Astrocyte (in vitro differentiated cells and primary cell): ENCODE measurements at regions not wholly inside any gene's neighbourhood (a gene's known extent, or its start where the extent isn't known, plus 50 kb on each side); places are given as distances from the start of the nearest gene placed in this dataset.

Source experiments
- DNase-seq: peaks from one replicate; pipeline ENCODE4 v3.0.0-alpha.2; 2010; ENCODE audit warnings: low read depth
- FAIRE-seq: peaks from 2 replicates; lab custom pipeline; 2011; peaks lifted over from hg19 to GRCh38; lab: Jason Lieb, UNC
- H2AFZ ChIP-seq: 2 replicates; pipeline ENCODE4 v1.6.0; 2012; ENCODE audit warnings: low read depth, low read length, inconsistent platforms
- H3K27ac ChIP-seq: 2 replicates; pipeline ENCODE4 v1.5.1; 2011; ENCODE audit warnings: low read depth, low read length, inconsistent platforms
- H3K27me3 ChIP-seq: 2 replicates; pipeline ENCODE4 v1.6.0; 2011; ENCODE audit warnings: low read length, inconsistent platforms; ENCODE audit not compliant: insufficient read depth
- H3K36me3 ChIP-seq: 2 replicates; pipeline ENCODE4 v1.5.1; 2011; ENCODE audit warnings: low read length, inconsistent platforms; ENCODE audit not compliant: insufficient read depth
- H3K4me1 ChIP-seq: 2 replicates; pipeline ENCODE4 v1.5.1; 2011; ENCODE audit warnings: low read length, inconsistent platforms; ENCODE audit not compliant: insufficient read depth
- H3K4me2 ChIP-seq: 2 replicates; pipeline ENCODE4 v1.6.0; 2012; ENCODE audit warnings: low read length, inconsistent platforms
- H3K4me3 ChIP-seq: 2 replicates; pipeline ENCODE4 v1.5.1; 2011; ENCODE audit warnings: low read depth, mild to moderate bottlenecking, low read length, inconsistent platforms; ENCODE audit not compliant: insufficient read depth
- H3K79me2 ChIP-seq: 2 replicates; pipeline ENCODE4 v1.6.0; 2012; ENCODE audit warnings: mild to moderate bottlenecking, low read length, inconsistent platforms; ENCODE audit not compliant: insufficient read depth
- H3K9ac ChIP-seq: 2 replicates; pipeline ENCODE4 v1.6.0; 2012; ENCODE audit warnings: mild to moderate bottlenecking, low read length, inconsistent platforms
- H3K9me3 ChIP-seq: 2 replicates; pipeline ENCODE4 v1.5.1; 2012; ENCODE audit warnings: low read depth, mild to moderate bottlenecking, low read length, inconsistent platforms; ENCODE audit not compliant: insufficient read depth
- H4K20me1 ChIP-seq: 2 replicates; pipeline ENCODE4 v1.6.0; 2012; ENCODE audit warnings: low read length, inconsistent platforms; ENCODE audit not compliant: insufficient read depth
- H3K27ac Mint-ChIP-seq: one replicate; pipeline ENCODE4 v1.8.0; 2021; ENCODE audit warnings: mild to moderate bottlenecking, mixed read lengths; ENCODE audit not compliant: unreplicated experiment
- H3K27me3 Mint-ChIP-seq: one replicate; pipeline ENCODE4 v1.8.0; 2021; ENCODE audit warnings: low read depth, mixed read lengths; ENCODE audit not compliant: unreplicated experiment
- H3K36me3 Mint-ChIP-seq: one replicate; pipeline ENCODE4 v1.8.0; 2021; ENCODE audit warnings: low read depth, mixed read lengths; ENCODE audit not compliant: unreplicated experiment
- H3K4me1 Mint-ChIP-seq: one replicate; pipeline ENCODE4 v1.8.0; 2021; ENCODE audit warnings: low read depth, mixed read lengths; ENCODE audit not compliant: unreplicated experiment
- H3K4me3 Mint-ChIP-seq: one replicate; pipeline ENCODE4 v1.8.0; 2021; ENCODE audit warnings: mild to moderate bottlenecking, moderate library complexity, mixed read lengths; ENCODE audit not compliant: unreplicated experiment
- H3K9me3 Mint-ChIP-seq: one replicate; pipeline ENCODE4 v1.8.0; 2021; ENCODE audit warnings: mild to moderate bottlenecking, mixed read lengths; ENCODE audit not compliant: unreplicated experiment
- CTCF ChIP-seq: IDR thresholded peaks from 2 replicates; pipeline ENCODE4 v1.5.1; 2011; ENCODE audit warnings: low read depth, mild to moderate bottlenecking, inconsistent platforms, low read length, moderate library complexity; ENCODE audit not compliant: insufficient read depth
- EZH2 ChIP-seq: IDR thresholded peaks from 2 replicates; pipeline ENCODE4 v1.6.1; 2012; ENCODE audit warnings: mild to moderate bottlenecking, low read length, inconsistent platforms; ENCODE audit not compliant: insufficient read depth

- no peak overlapping the region for H3K4me3 Mint-ChIP-seq
- H3K27me3 ChIP-seq = no peaks in the 10 kb centered on the region
- no peak for DNase-seq
- H3K4me1 ChIP-seq = no peaks in the 10 kb centered on the region
- H3K27me3 Mint-ChIP-seq = no peaks in the 10 kb centered on the region
- H3K4me1 Mint-ChIP-seq = peaks cover 21% of the 10 kb centered on the region
- H3K9me3 Mint-ChIP-seq = no peaks in the 10 kb centered on the region
- no peak for FAIRE-seq
- no peak overlapping the region for H3K4me2 ChIP-seq
- no peak overlapping the region for H3K27ac Mint-ChIP-seq
- no peak overlapping the region for H3K27ac ChIP-seq
- no peaks in the 10 kb centered on the region for H3K9me3 ChIP-seq
- no peak for TF ChIP-seq CTCF
- TF ChIP-seq EZH2 = no peak
- H3K9ac ChIP-seq = no peak overlapping the region
- no peak overlapping the region for H2AFZ ChIP-seq
- no peaks in the 10 kb centered on the region for H4K20me1 ChIP-seq
- H3K79me2 ChIP-seq = no peaks in the 10 kb centered on the region
- no peaks in the 10 kb centered on the region for H3K36me3 ChIP-seq
- no peaks in the 10 kb centered on the region for H3K36me3 Mint-ChIP-seq
- H3K4me3 ChIP-seq = no peak overlapping the region
These were observed 1489.8 kb upstream of the C9orf72 start for GRCh38 chr9:29063031-29063430.

GRCh38 chr9:29066141-29066640 is 1492.9 kb upstream of the C9orf72 start:
- DNase-seq (no peak), FAIRE-seq (no peak)
- H3K9me3 Mint-ChIP-seq = no peaks in the 10 kb centered on the region
- H3K4me3 ChIP-seq = no peak overlapping the region
- no peak overlapping the region for H3K27ac ChIP-seq
- TF ChIP-seq CTCF (no peak), EZH2 (no peak)
- no peak overlapping the region for H3K27ac Mint-ChIP-seq
- peaks cover 7% of the 10 kb centered on the region for H3K4me1 Mint-ChIP-seq
- H3K4me1 ChIP-seq = no peaks in the 10 kb centered on the region
- no peaks in the 10 kb centered on the region for H4K20me1 ChIP-seq
- no peaks in the 10 kb centered on the region for H3K36me3 ChIP-seq
- no peak overlapping the region for H3K4me3 Mint-ChIP-seq
- H3K9me3 ChIP-seq = no peaks in the 10 kb centered on the region
- no peaks in the 10 kb centered on the region for H3K79me2 ChIP-seq
- no peaks in the 10 kb centered on the region for H3K27me3 Mint-ChIP-seq
- no peak overlapping the region for H3K4me2 ChIP-seq
- no peaks in the 10 kb centered on the region for H3K36me3 Mint-ChIP-seq
- H3K9ac ChIP-seq = no peak overlapping the region
- H3K27me3 ChIP-seq = no peaks in the 10 kb centered on the region
- no peak overlapping the region for H2AFZ ChIP-seq

GRCh38 chr9:29068461-29068860 is 1495.2 kb upstream of the C9orf72 start:
- Mint-ChIP-seq H3K4me1 (peaks cover 4% of the 10 kb centered on the region), H3K27ac (no peak overlapping the region), H3K9me3 (no peaks in the 10 kb centered on the region), H3K4me3 (no peak overlapping the region), H3K36me3 (no peaks in the 10 kb centered on the region), H3K27me3 (no peaks in the 10 kb centered on the region)
- H3K4me2 ChIP-seq = no peak overlapping the region
- DNase-seq (no peak), FAIRE-seq (no peak)
- no peaks in the 10 kb centered on the region for H3K27me3 ChIP-seq
- no peaks in the 10 kb centered on the region for H3K79me2 ChIP-seq
- no peaks in the 10 kb centered on the region for H3K4me1 ChIP-seq
- H3K4me3 ChIP-seq = no peak overlapping the region
- H3K27ac ChIP-seq = no peak overlapping the region
- H3K36me3 ChIP-seq = no peaks in the 10 kb centered on the region
- TF ChIP-seq CTCF = no peak
- no peak for TF ChIP-seq EZH2
- no peak overlapping the region for H3K9ac ChIP-seq
- no peaks in the 10 kb centered on the region for H4K20me1 ChIP-seq
- H3K9me3 ChIP-seq = no peaks in the 10 kb centered on the region
- H2AFZ ChIP-seq = no peak overlapping the region
